CD14-positive monocyte (primary cell): ENCODE measurements at regions not wholly inside any gene's neighbourhood (a gene's known extent, or its start where the extent isn't known, plus 50 kb on each side); places are given as distances from the start of the nearest gene placed in this dataset.

ENCODE experiments used
- DNase-seq, 3 donors: peaks; one replicate each; pipeline ENCODE4 v3.0.0-alpha.2; 2011 to 2022
- H2AFZ ChIP-seq: 2 replicates; pipeline ENCODE4 v1.6.0; 2012; ENCODE audit warnings: mild to moderate bottlenecking, low read depth, low read length, inconsistent platforms; ENCODE audit not compliant: insufficient read depth, poor library complexity, severe bottlenecking
- H3K27ac ChIP-seq, 2 donors: 1 replicate in 1 of 2; 2 replicates in 1 of 2; pipeline ENCODE4 v1.5.1; 2012 to 2013; ENCODE audit warnings: low read length in 2 of 2, control low read depth in 1 of 2, inconsistent platforms in 1 of 2, low read depth in 1 of 2, mild to moderate bottlenecking in 1 of 2
- H3K27me3 ChIP-seq, 2 donors: one replicate each; pipeline versions ENCODE4 v1.6.0 to v1.6.1; 2011 to 2013; ENCODE audit warnings: low read length in 2 of 2; ENCODE audit not compliant: control insufficient read depth in 2 of 2, insufficient read depth in 2 of 2
- H3K36me3 ChIP-seq, 2 donors: replicated peaks in 1 of 2; 1 replicate in 1 of 2; 2 replicates in 1 of 2; pipeline versions ENCODE4 v1.5.1 to v1.6.1; 2012 to 2013; ENCODE audit warnings: low read length in 2 of 2, control low read depth in 1 of 2, inconsistent platforms in 1 of 2, mild to moderate bottlenecking in 1 of 2; ENCODE audit not compliant: insufficient read depth in 2 of 2, control insufficient read depth in 1 of 2
- H3K4me1 ChIP-seq, 2 donors: 1 replicate in 1 of 2; 2 replicates in 1 of 2; pipeline versions ENCODE4 v1.5.1 to v1.6.1; 2012 to 2013; ENCODE audit warnings: low read length in 2 of 2, control low read depth in 1 of 2, inconsistent platforms in 1 of 2, mild to moderate bottlenecking in 1 of 2, moderate library complexity in 1 of 2; ENCODE audit not compliant: insufficient read depth in 2 of 2, control insufficient read depth in 1 of 2
- H3K4me2 ChIP-seq: replicated peaks from 2 replicates; pipeline ENCODE3; 2012; ENCODE audit warnings: low read length, moderate library complexity, mild to moderate bottlenecking; ENCODE audit not compliant: poor library complexity, severe bottlenecking; ENCODE audit errors: extremely low read depth
- H3K4me3 ChIP-seq, 3 experiments: fragments of 200-600 bp in 1 of 3; sonication (generic) in 1 of 3; replicated peaks in 1 of 3; 1 replicate in 2 of 3; 2 replicates in 1 of 3; pipeline ENCODE4 v1.5.1; 2011 to 2013; ENCODE audit warnings: low read length in 3 of 3, mild to moderate bottlenecking in 3 of 3, control low read depth in 2 of 3, low read depth in 2 of 3, inconsistent platforms in 1 of 3, moderate library complexity in 1 of 3
- H3K79me2 ChIP-seq: 2 replicates; pipeline ENCODE4 v1.6.0; 2012; ENCODE audit warnings: mild to moderate bottlenecking, control low read depth, inconsistent platforms, low read length, moderate library complexity; ENCODE audit not compliant: insufficient read depth
- H3K9ac ChIP-seq: 2 replicates; pipeline ENCODE4 v1.6.0; 2017; ENCODE audit warnings: low read length, mild to moderate bottlenecking; ENCODE audit not compliant: insufficient read depth, poor library complexity, severe bottlenecking
- H3K9me3 ChIP-seq, 2 donors: replicated peaks in 1 of 2; 1 replicate in 1 of 2; 2 replicates in 1 of 2; pipeline versions ENCODE4 v1.5.1 to v1.6.1; 2012 to 2013; ENCODE audit warnings: low read length in 2 of 2, control low read depth in 1 of 2; ENCODE audit not compliant: control insufficient read depth in 1 of 2, insufficient read depth in 1 of 2
- H4K20me1 ChIP-seq: 2 replicates; pipeline ENCODE4 v1.6.0; 2012; ENCODE audit warnings: mild to moderate bottlenecking, low read length, control low read depth, moderate library complexity; ENCODE audit not compliant: insufficient read depth
- H3K27ac Mint-ChIP-seq, 7 donors: one replicate each; pipeline ENCODE4 v1.8.0; 2020; ENCODE audit warnings: mild to moderate bottlenecking in 7 of 7, mixed read lengths in 7 of 7, moderate library complexity in 6 of 7, inconsistent platforms in 2 of 7
- H3K27me3 Mint-ChIP-seq, 3 donors: one replicate each; pipeline ENCODE4 v1.8.0; 2021 to 2022; ENCODE audit warnings: low read depth in 3 of 3, mild to moderate bottlenecking in 3 of 3, mixed read lengths in 3 of 3, moderate library complexity in 3 of 3, inconsistent platforms in 1 of 3
- H3K36me3 Mint-ChIP-seq, 2 donors: one replicate each; pipeline ENCODE4 v1.8.0; 2020; ENCODE audit warnings: mixed read lengths in 2 of 2, inconsistent platforms in 1 of 2, mild to moderate bottlenecking in 1 of 2
- H3K4me1 Mint-ChIP-seq: one replicate; pipeline ENCODE4 v1.8.0; 2020; ENCODE audit warnings: mild to moderate bottlenecking, mixed read lengths
- H3K4me3 Mint-ChIP-seq, 2 donors: one replicate each; pipeline ENCODE4 v1.8.0; 2020; ENCODE audit warnings: mild to moderate bottlenecking in 2 of 2, mixed read lengths in 2 of 2, moderate library complexity in 1 of 2
- H3K9me3 Mint-ChIP-seq, 7 donors: one replicate each; pipeline ENCODE4 v1.8.0; 2020 to 2022; ENCODE audit warnings: mixed read lengths in 7 of 7, mild to moderate bottlenecking in 6 of 7, moderate library complexity in 6 of 7, inconsistent platforms in 2 of 7
- CTCF ChIP-seq: fragments of 200-600 bp; IDR thresholded peaks from one replicate; pipeline ENCODE4 v1.8.0; 2022; ENCODE audit warnings: antibody characterized with exemption, mild to moderate bottlenecking
- WGBS: methylation state at CpG from one replicate; pipeline ENCODE4 v1.1.5; 2013; ENCODE audit warnings: missing lambda C conversion rate; ENCODE audit not compliant: insufficient coverage; 5-methylcytosine and 5-hydroxymethylcytosine counted together
- intact Hi-C, 2 donors: fragments of 100-400 bp; cut with micrococcal nuclease; formaldehyde crosslinking; loops; one replicate each; pipeline versions ENCODE4 v1.15.0 to v1.15.1; 2023

GRCh38 chrX:129007631-129008030, 515.7 kb downstream of the SMARCA1 start:
- no peaks in the 10 kb centered on the region for H3K4me1 Mint-ChIP-seq
- Histone ChIP-seq H3K9me3 (no peaks in the 10 kb centered on the region), H2AFZ (no peak overlapping the region), H3K27me3 (no peaks in the 10 kb centered on the region), H3K4me3 (no peak overlapping the region), H3K9ac (no peak overlapping the region), H3K79me2 (no peaks in the 10 kb centered on the region), H4K20me1 (no peaks in the 10 kb centered on the region), H3K27ac (no peak overlapping the region), H3K36me3 (no peaks in the 10 kb centered on the region), H3K4me1 (no peaks in the 10 kb centered on the region), H3K4me2 (no peak overlapping the region)
- no CpG with 5 or more reads among the region's 3 CpGs for WGBS
- peaks cover 0 to 3% (median 2%) of the 10 kb centered on the region in 3 donors for H3K27me3 Mint-ChIP-seq
- intact Hi-C loops = no loop called here
- no peak for TF ChIP-seq CTCF
- H3K36me3 Mint-ChIP-seq = no peaks in the 10 kb centered on the region
- no peak for DNase-seq
- H3K27ac Mint-ChIP-seq = no peak overlapping the region
- H3K9me3 Mint-ChIP-seq = peaks cover 0 to 5% (median 0%) of the 10 kb centered on the region in 7 donors
- no peak overlapping the region for H3K4me3 Mint-ChIP-seq

GRCh38 chrX:129006491-129006890, 516.8 kb downstream of the SMARCA1 start:
- Mint-ChIP-seq H3K4me3 (no peak overlapping the region), H3K27ac (no peak overlapping the region), H3K36me3 (no peaks in the 10 kb centered on the region), H3K4me1 (no peaks in the 10 kb centered on the region), H3K27me3 (peaks cover 0 to 3% (median 2%) of the 10 kb centered on the region in 3 donors), H3K9me3 (peaks cover 0 to 5% (median 0%) of the 10 kb centered on the region in 7 donors)
- Histone ChIP-seq H3K9ac (no peak overlapping the region), H3K27ac (no peak overlapping the region), H2AFZ (no peak overlapping the region), H4K20me1 (no peaks in the 10 kb centered on the region), H3K4me1 (no peaks in the 10 kb centered on the region), H3K27me3 (no peaks in the 10 kb centered on the region), H3K36me3 (no peaks in the 10 kb centered on the region), H3K79me2 (no peaks in the 10 kb centered on the region), H3K4me2 (no peak overlapping the region), H3K4me3 (no peak overlapping the region), H3K9me3 (no peaks in the 10 kb centered on the region)
- DNase-seq = no peak
- no CpG with 5 or more reads among the region's 5 CpGs for WGBS
- TF ChIP-seq CTCF = no peak
- intact Hi-C loops = no loop called here
